HG03521 (cell line): ENCODE measurements at regions not wholly inside any gene's neighbourhood (a gene's known extent, or its start where the extent isn't known, plus 50 kb on each side); places are given as distances from the start of the nearest gene placed in this dataset.

Source experiments
- ATAC-seq: cut with Tn5 transposase; IDR thresholded peaks from one replicate; pipeline ENCODE4 v1.9.1; 2021; ENCODE audit warnings: mild to moderate bottlenecking, moderate library complexity; ENCODE audit not compliant: unreplicated experiment

- no peak for ATAC-seq
Measured at GRCh38 chr3:80099559-80100066, 331.8 kb upstream of the ROBO1 start.

- no peak for ATAC-seq
Measured at GRCh38 chr3:80097674-80098073, 329.9 kb upstream of the ROBO1 start.

GRCh38 chr3:80096909-80097308, 329.1 kb upstream of the ROBO1 start:
- ATAC-seq = no peak

- ATAC-seq = no peak
Measured at GRCh38 chr3:80094589-80094988, 326.8 kb upstream of the ROBO1 start.

- no peak for ATAC-seq
Measured at GRCh38 chr3:80087767-80088166, 320.0 kb upstream of the ROBO1 start.

- no peak for ATAC-seq
Measured at GRCh38 chr3:80086426-80086825, 318.6 kb upstream of the ROBO1 start.

GRCh38 chr3:80079886-80080285, 312.1 kb upstream of the ROBO1 start:
- no peak for ATAC-seq

- no peak for ATAC-seq
Measured at GRCh38 chr3:80068459-80068858, 300.7 kb upstream of the ROBO1 start.

GRCh38 chr3:80063535-80063934, 295.7 kb upstream of the ROBO1 start:
- no peak for ATAC-seq

GRCh38 chr3:80060664-80061063, 292.9 kb upstream of the ROBO1 start:
- no peak for ATAC-seq

- no peak for ATAC-seq
Measured at GRCh38 chr3:80055306-80055705, 287.5 kb upstream of the ROBO1 start.

- no peak for ATAC-seq
Measured at GRCh38 chr3:80052271-80052670, 284.5 kb upstream of the ROBO1 start.

- ATAC-seq = no peak
Measured at GRCh38 chr3:80051602-80051962, 283.8 kb upstream of the ROBO1 start.

- ATAC-seq = no peak
Measured at GRCh38 chr3:80050826-80051601, 283.2 kb upstream of the ROBO1 start.

- no peak for ATAC-seq
Measured at GRCh38 chr3:80043226-80043625, 275.4 kb upstream of the ROBO1 start.

GRCh38 chr3:80040067-80040466, 272.3 kb upstream of the ROBO1 start:
- ATAC-seq = no peak

GRCh38 chr3:80036176-80036575, 268.4 kb upstream of the ROBO1 start:
- no peak for ATAC-seq

GRCh38 chr3:80035021-80035420, 267.2 kb upstream of the ROBO1 start:
- no peak for ATAC-seq

- ATAC-seq = no peak
Measured at GRCh38 chr3:80023010-80023409, 255.2 kb upstream of the ROBO1 start.

- ATAC-seq = no peak
Measured at GRCh38 chr3:80018375-80018774, 250.6 kb upstream of the ROBO1 start.

- ATAC-seq = no peak
Measured at GRCh38 chr3:80017369-80017768, 249.6 kb upstream of the ROBO1 start.

- no peak for ATAC-seq
Measured at GRCh38 chr3:80014576-80014975, 246.8 kb upstream of the ROBO1 start.

GRCh38 chr3:80010021-80010571, 242.3 kb upstream of the ROBO1 start:
- no peak for ATAC-seq
